Mucosa of rectum (tissue), 2 donors: ENCODE measurements at regions not wholly inside any gene's neighbourhood (a gene's known extent, or its start where the extent isn't known, plus 50 kb on each side); places are given as distances from the start of the nearest gene placed in this dataset.
"Not testable (repeated sequence)": the region's sequence is repeated elsewhere in the genome, so short reads cannot be mapped to it uniquely, and the experiment has no call there.

ENCODE experiments used
- H3K27ac ChIP-seq, 2 donors: one replicate each; pipeline ENCODE4 v1.7.0; 2013; ENCODE audit warnings: inconsistent platforms in 2 of 2, low read depth in 2 of 2, low read length in 2 of 2
- H3K27me3 ChIP-seq, 2 donors: one replicate each; pipeline ENCODE4 v1.7.0; 2013; ENCODE audit warnings: low read length in 2 of 2; ENCODE audit not compliant: control insufficient read depth in 2 of 2, insufficient read depth in 2 of 2
- H3K36me3 ChIP-seq, 2 donors: one replicate each; pipeline ENCODE4 v1.7.0; 2013; ENCODE audit warnings: low read length in 2 of 2; ENCODE audit not compliant: control insufficient read depth in 2 of 2, insufficient read depth in 2 of 2
- H3K4me1 ChIP-seq, 2 donors: one replicate each; pipeline ENCODE4 v1.7.0; 2013; ENCODE audit warnings: low read length in 2 of 2, mild to moderate bottlenecking in 1 of 2; ENCODE audit not compliant: control insufficient read depth in 2 of 2, insufficient read depth in 2 of 2
- H3K4me3 ChIP-seq, 2 donors: one replicate each; pipeline ENCODE4 v1.7.0; 2013; ENCODE audit warnings: low read length in 2 of 2
- H3K9ac ChIP-seq, 2 donors: one replicate each; pipeline ENCODE4 v1.7.0; 2013; ENCODE audit warnings: low read length in 2 of 2, low read depth in 1 of 2, mild to moderate bottlenecking in 1 of 2
- H3K9me3 ChIP-seq, 2 donors: one replicate each; pipeline ENCODE4 v1.7.0; 2013; ENCODE audit warnings: low read length in 2 of 2; ENCODE audit not compliant: control insufficient read depth in 2 of 2
- donor health status: healthy.
- donor health status: Normal muscosa, but diverticular disease.

GRCh38 chr10:23850631-23851030 lies 358.3 kb upstream of the KIAA1217 start:
- Histone ChIP-seq H3K9ac (no peak overlapping the region), H3K4me3 (no peak overlapping the region), H3K36me3 (no peaks in the 10 kb centered on the region), H3K27me3 (no peaks in the 10 kb centered on the region), H3K9me3 (no peaks in the 10 kb centered on the region), H3K4me1 (no peaks in the 10 kb centered on the region), H3K27ac (no peak overlapping the region)

GRCh38 chr10:23859598-23859997 lies 349.3 kb upstream of the KIAA1217 start:
- Histone ChIP-seq H3K9me3 (no peaks in the 10 kb centered on the region), H3K36me3 (no peaks in the 10 kb centered on the region), H3K9ac (no peak overlapping the region), H3K4me1 (no peaks in the 10 kb centered on the region), H3K4me3 (no peak overlapping the region), H3K27me3 (no peaks in the 10 kb centered on the region), H3K27ac (no peak overlapping the region)

GRCh38 chr10:23864631-23865147 lies 344.2 kb upstream of the KIAA1217 start:
- Histone ChIP-seq H3K9ac (no peak overlapping the region), H3K4me3 (no peak overlapping the region), H3K9me3 (no peaks in the 10 kb centered on the region), H3K27me3 (no peaks in the 10 kb centered on the region), H3K4me1 (no peaks in the 10 kb centered on the region), H3K36me3 (no peaks in the 10 kb centered on the region), H3K27ac (no peak overlapping the region)

GRCh38 chr10:23866985-23867384 lies 342.0 kb upstream of the KIAA1217 start:
- not testable (repeated sequence) for H3K4me3 ChIP-seq, H3K9me3 ChIP-seq, H3K4me1 ChIP-seq, H3K36me3 ChIP-seq, H3K27ac ChIP-seq, H3K27me3 ChIP-seq, H3K9ac ChIP-seq

- Histone ChIP-seq H3K9ac (no peak overlapping the region), H3K27me3 (no peaks in the 10 kb centered on the region), H3K27ac (no peak overlapping the region), H3K4me3 (no peak overlapping the region), H3K36me3 (no peaks in the 10 kb centered on the region), H3K4me1 (no peaks in the 10 kb centered on the region), H3K9me3 (no peaks in the 10 kb centered on the region)
Measured at GRCh38 chr10:23868121-23868520, 340.8 kb upstream of the KIAA1217 start.

GRCh38 chr10:23869548-23869947 lies 339.4 kb upstream of the KIAA1217 start:
- H3K27me3 ChIP-seq: no peaks in the 10 kb centered on the region
- H3K4me3 ChIP-seq: no peak overlapping the region
- H3K4me1 ChIP-seq: no peaks in the 10 kb centered on the region
- H3K9me3 ChIP-seq: no peaks in the 10 kb centered on the region
- H3K9ac ChIP-seq: no peak overlapping the region
- H3K27ac ChIP-seq: no peak overlapping the region
- H3K36me3 ChIP-seq: no peaks in the 10 kb centered on the region

- Histone ChIP-seq H3K4me1 (no peaks in the 10 kb centered on the region), H3K36me3 (no peaks in the 10 kb centered on the region), H3K27me3 (no peaks in the 10 kb centered on the region), H3K9me3 (no peaks in the 10 kb centered on the region), H3K9ac (no peak overlapping the region), H3K4me3 (no peak overlapping the region), H3K27ac (no peak overlapping the region)
Measured at GRCh38 chr10:23869996-23870395, 338.9 kb upstream of the KIAA1217 start.

GRCh38 chr10:23870651-23871610 lies 338.0 kb upstream of the KIAA1217 start:
- Histone ChIP-seq H3K27me3 (no peaks in the 10 kb centered on the region), H3K9me3 (no peaks in the 10 kb centered on the region), H3K4me1 (no peaks in the 10 kb centered on the region), H3K4me3 (no peak overlapping the region), H3K27ac (no peak overlapping the region), H3K36me3 (no peaks in the 10 kb centered on the region), H3K9ac (no peak overlapping the region)

GRCh38 chr10:23872290-23872689 lies 336.6 kb upstream of the KIAA1217 start:
- no peak overlapping the region for H3K9ac ChIP-seq
- no peak overlapping the region for H3K27ac ChIP-seq
- H3K4me1 ChIP-seq: no peaks in the 10 kb centered on the region
- no peaks in the 10 kb centered on the region for H3K9me3 ChIP-seq
- H3K36me3 ChIP-seq: no peaks in the 10 kb centered on the region
- no peaks in the 10 kb centered on the region for H3K27me3 ChIP-seq
- H3K4me3 ChIP-seq: no peak overlapping the region

- Histone ChIP-seq H3K9ac (no peak overlapping the region), H3K9me3 (no peaks in the 10 kb centered on the region), H3K27me3 (no peaks in the 10 kb centered on the region), H3K4me3 (no peak overlapping the region), H3K4me1 (no peaks in the 10 kb centered on the region), H3K27ac (no peak overlapping the region), H3K36me3 (no peaks in the 10 kb centered on the region)
Measured at GRCh38 chr10:23877791-23878320, 331.1 kb upstream of the KIAA1217 start.
